ENCODE measurements at regions not wholly inside any gene's neighbourhood (a gene's known extent, or its start where the extent isn't known, plus 50 kb on each side); places are given as distances from the start of the nearest gene placed in this dataset.

- Histone ChIP-seq H4K20me1 (ENCODE audit: insufficient read depth, low read length) (no peaks in the 10 kb centered on the region; the same call in 1 of the 2 replicates), H3K4me2 (ENCODE audit: low read depth, low read length) (no peak overlapping the region), H3K56ac (ENCODE audit: extremely low read depth, insufficient read depth, low read length) (no peak overlapping the region), H3K4me1 (ENCODE audit: control insufficient read depth, insufficient read depth, low read length) (no peaks in the 10 kb centered on the region), H3K9me1 (ENCODE audit: insufficient read depth, low read length) (0 out of 2 replicates have a peak, but pooled peaks cover 2% of the 10 kb centered on the region), H3K4me3 (ENCODE audit: insufficient read depth, low read depth, low read length) (no peak overlapping the region), H4K91ac (ENCODE audit: insufficient read depth, low read depth, low read length) (no peak overlapping the region), H2AK9ac (replicated peaks; ENCODE audit: low read depth, low read length, poor library complexity) (no peak overlapping the region), H2BK120ac (ENCODE audit: low read depth, low read length) (no peak overlapping the region), H3K36me3 (ENCODE audit: control insufficient read depth, insufficient read depth, low read length) (no peaks in the 10 kb centered on the region), H2AK5ac (ENCODE audit: low read depth, low read length) (no peak overlapping the region), H3K14ac (replicated peaks; ENCODE audit: low read depth, low read length) (no peak overlapping the region), H4K8ac (ENCODE audit: low read depth in 2 of 2, low read length in 2 of 2) (no peak overlapping the region), H2BK20ac (ENCODE audit: low read depth, low read length) (no peak overlapping the region), H2BK5ac (ENCODE audit: low read depth, low read length, poor library complexity, severe bottlenecking) (no peak overlapping the region), H2AFZ (replicated peaks; ENCODE audit: low read length, poor library complexity) (no peak overlapping the region), H3K9ac (ENCODE audit: low read depth, low read length) (no peak overlapping the region), H2BK15ac (ENCODE audit: low read depth, low read length) (no peak overlapping the region), H4K5ac (ENCODE audit: low read depth, low read length) (no peak overlapping the region), H3K4ac (ENCODE audit: low read depth, low read length) (no peak overlapping the region), H3K27ac (ENCODE audit: insufficient read depth, low read length) (no peak overlapping the region), H3K23ac (ENCODE audit: low read depth, low read length) (no peak overlapping the region), H3K27me3 (ENCODE audit: control insufficient read depth, insufficient read depth, low read length) (peaks cover 29% of the 10 kb centered on the region), H3K79me1 (ENCODE audit: low read depth in 1 of 2, low read length in 2 of 2) (no peaks in the 10 kb centered on the region), H3K9me3 (ENCODE audit: control insufficient read depth, insufficient read depth, low read length) (no peaks in the 10 kb centered on the region), H3K18ac (ENCODE audit: low read depth, low read length) (no peak overlapping the region)
- POLR2A ChIA-PET (ENCODE audit: unreplicated experiment), result no interaction called here
- dilution Hi-C loops (cut with HindIII; ENCODE audit: low sequenced_read_pairs, unreplicated experiment) (no loop called here), in situ Hi-C loops (cut with MboI; ENCODE audit: low sequenced_read_pairs) (loop anchor here (5.0 to 10.0 kb wide), 3 partner anchors 142 to 570 kb away; no protein-coding TSS in a partner anchor), intact Hi-C loops (cut with micrococcal nuclease) (loop anchor here (1.0 to 5.0 kb wide), 5 partner anchors 53 to 568 kb away; no protein-coding TSS in a partner anchor)
- TF ChIP-seq CTCF (conservative IDR thresholded peaks at IDR 0.05; ENCODE audit: low read depth, low read length) (no peak), RFX5 (IDR thresholded peaks at IDR 0.05; ENCODE audit: low read depth, low read length) (no peak), SMC3 (IDR thresholded peaks at IDR 0.05; ENCODE audit: low read depth, low read length) (no peak), MAFK (IDR thresholded peaks at IDR 0.05; ENCODE audit: low read depth, low read length) (no peak), RAD21 (IDR thresholded peaks at IDR 0.05; ENCODE audit: low read length) (no peak), MAZ (IDR thresholded peaks at IDR 0.05; ENCODE audit: borderline replicate concordance, low read depth, low read length) (no peak), POLR2A (IDR thresholded peaks at IDR 0.05; ENCODE audit: low read depth, low read length) (no peak), FOS (IDR thresholded peaks at IDR 0.05; ENCODE audit: low read depth, low read length) (no peak), NFE2L2 (IDR thresholded peaks at IDR 0.05; ENCODE audit: low read depth, low read length) (no peak), ELK1 (IDR thresholded peaks at IDR 0.05; ENCODE audit: borderline replicate concordance, low read depth, low read length) (no peak), MXI1 (IDR thresholded peaks at IDR 0.05; ENCODE audit: borderline replicate concordance, low read depth, low read length) (no peak), RCOR1 (IDR thresholded peaks at IDR 0.05; ENCODE audit: insufficient replicate concordance, low read length) (no peak), CEBPB (IDR thresholded peaks at IDR 0.05; ENCODE audit: low read depth, low read length) (no peak), CHD1 (IDR thresholded peaks at IDR 0.05; ENCODE audit: low read depth, low read length) (no peak), BHLHE40 (IDR thresholded peaks at IDR 0.05; ENCODE audit: low read depth, low read length) (no peak), USF2 (IDR thresholded peaks at IDR 0.05; ENCODE audit: low read depth, low read length) (no peak)
- CTCF ChIA-PET, result interaction anchor here (0.6 to 1.7 kb wide), 5 partner anchors 28 to 201 kb away, joined by 3 to 5 read pairs (median 3); no protein-coding TSS in a partner anchor
- WGBS, 2 experiments (ENCODE audit: extremely low coverage in 2 of 2, insufficient read length in 1 of 2), result 100% methylated on average over 5 of the region's 7 CpGs; no CpG with 5 or more reads in 1 of the 2 experiments
- no peak for ATAC-seq (ENCODE audit: low read depth)
- no peak for DNase-seq
- no TSS peak for BruUV-seq (replicated peaks)
These were observed 54.1 kb upstream of the ANP32A start for GRCh38 chr15:68874788-68875187.

Data from IMR-90 (cell line).